GM12873 (cell line): ENCODE measurements at regions not wholly inside any gene's neighbourhood (a gene's known extent, or its start where the extent isn't known, plus 50 kb on each side); places are given as distances from the start of the nearest gene placed in this dataset.

Experiments
- CTCF ChIP-seq: IDR thresholded peaks from 2 replicates; pipeline ENCODE4 v1.5.1; 2012; ENCODE audit warnings: low read depth, mild to moderate bottlenecking, moderate library complexity, low read length, control low read depth; ENCODE audit not compliant: insufficient read depth; ENCODE audit errors: missing control alignments

- TF ChIP-seq CTCF, result no peak
Measured at GRCh38 chr12:73352826-73353225, 1080.7 kb downstream of the TRHDE start.

- no peak for TF ChIP-seq CTCF
Measured at GRCh38 chr12:73361156-73361863, 1089.1 kb downstream of the TRHDE start.

GRCh38 chr12:73361864-73362230 is 1089.7 kb downstream of the TRHDE start:
- TF ChIP-seq CTCF, result no peak

- TF ChIP-seq CTCF, result no peak
Measured at GRCh38 chr12:73362666-73363065, 1090.5 kb downstream of the TRHDE start.

GRCh38 chr12:73372856-73373255 is 1100.7 kb downstream of the TRHDE start:
- TF ChIP-seq CTCF, result no peak

GRCh38 chr12:73374360-73374759 is 1102.2 kb downstream of the TRHDE start:
- no peak for TF ChIP-seq CTCF

- no peak for TF ChIP-seq CTCF
Measured at GRCh38 chr12:73383584-73384222, 1111.5 kb downstream of the TRHDE start.
